ENCODE measurements at regions not wholly inside any gene's neighbourhood (a gene's known extent, or its start where the extent isn't known, plus 50 kb on each side); places are given as distances from the start of the nearest gene placed in this dataset.

DNA sequence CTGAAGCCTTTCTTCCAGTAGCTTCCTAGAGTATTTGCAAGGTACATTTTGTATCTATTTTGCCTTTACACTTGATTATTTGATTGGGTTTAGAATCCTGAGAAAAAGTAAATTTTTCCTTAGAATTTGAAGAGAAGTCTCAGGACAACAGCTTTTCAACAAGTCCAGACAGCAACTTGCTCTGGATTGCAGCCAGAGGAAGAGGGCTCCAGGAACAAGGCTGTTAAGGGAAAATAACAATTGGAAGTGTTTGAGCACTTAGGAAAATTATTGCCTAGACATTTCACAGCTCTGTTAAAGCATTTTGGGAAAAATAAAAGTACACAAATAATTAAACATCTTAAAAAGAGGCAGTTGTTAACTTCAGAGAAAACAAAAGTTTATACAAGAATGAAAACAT lies 58.3 kb upstream of the RAPGEF4 start:
- no peak overlapping the region for H3K9ac ChIP-seq (ENCODE audit: low read length)
- H3F3A ChIP-seq (ENCODE audit: insufficient read depth) = no peaks in the 10 kb centered on the region
- H3K9me3 ChIP-seq (ENCODE audit: insufficient read depth, low read length) = no peaks in the 10 kb centered on the region
- no peak overlapping the region for H3K4me2 ChIP-seq (ENCODE audit: low read depth, low read length, poor library complexity, severe bottlenecking)
- no peak overlapping the region for H2AFZ ChIP-seq (ENCODE audit: low read depth, low read length, severe bottlenecking)
- no peak overlapping the region for H3K4me3 ChIP-seq (ENCODE audit: insufficient read depth, low read length, poor library complexity, severe bottlenecking)
- no peaks in the 10 kb centered on the region for H4K20me1 ChIP-seq (ENCODE audit: low read depth, low read length)
- H3K9me2 ChIP-seq (replicated peaks; ENCODE audit: insufficient read depth, low read length) = no peaks in the 10 kb centered on the region
- H3K27ac ChIP-seq (ENCODE audit: low read depth, low read length) = no peak overlapping the region
- TF ChIP-seq EZH2phosphoT487 (conservative IDR thresholded peaks at IDR 0.05; ENCODE audit: low read length) = no peak
- TF ChIP-seq, protein P1, sequence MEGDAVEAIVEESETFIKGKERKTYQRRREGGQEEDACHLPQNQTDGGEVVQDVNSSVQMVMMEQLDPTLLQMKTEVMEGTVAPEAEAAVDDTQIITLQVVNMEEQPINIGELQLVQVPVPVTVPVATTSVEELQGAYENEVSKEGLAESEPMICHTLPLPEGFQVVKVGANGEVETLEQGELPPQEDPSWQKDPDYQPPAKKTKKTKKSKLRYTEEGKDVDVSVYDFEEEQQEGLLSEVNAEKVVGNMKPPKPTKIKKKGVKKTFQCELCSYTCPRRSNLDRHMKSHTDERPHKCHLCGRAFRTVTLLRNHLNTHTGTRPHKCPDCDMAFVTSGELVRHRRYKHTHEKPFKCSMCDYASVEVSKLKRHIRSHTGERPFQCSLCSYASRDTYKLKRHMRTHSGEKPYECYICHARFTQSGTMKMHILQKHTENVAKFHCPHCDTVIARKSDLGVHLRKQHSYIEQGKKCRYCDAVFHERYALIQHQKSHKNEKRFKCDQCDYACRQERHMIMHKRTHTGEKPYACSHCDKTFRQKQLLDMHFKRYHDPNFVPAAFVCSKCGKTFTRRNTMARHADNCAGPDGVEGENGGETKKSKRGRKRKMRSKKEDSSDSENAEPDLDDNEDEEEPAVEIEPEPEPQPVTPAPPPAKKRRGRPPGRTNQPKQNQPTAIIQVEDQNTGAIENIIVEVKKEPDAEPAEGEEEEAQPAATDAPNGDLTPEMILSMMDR (IDR thresholded peaks at IDR 0.05; ENCODE audit: insufficient read depth, low read length, poor library complexity, severe bottlenecking) = no peak
- no peaks in the 10 kb centered on the region for H3K27me3 ChIP-seq (ENCODE audit: low read length)
- H3K79me2 ChIP-seq (ENCODE audit: insufficient read depth, low read length) = no peaks in the 10 kb centered on the region
- H3K36me3 ChIP-seq (ENCODE audit: low read length) = no peaks in the 10 kb centered on the region

GRCh38 chr2:172680436-172681068 lies 55.1 kb upstream of the RAPGEF4 start:
- Histone ChIP-seq H3F3A (ENCODE audit: insufficient read depth) (no peaks in the 10 kb centered on the region), H3K4me3 (ENCODE audit: insufficient read depth, low read length, poor library complexity, severe bottlenecking) (no peak overlapping the region), H3K4me2 (ENCODE audit: low read depth, low read length, poor library complexity, severe bottlenecking) (no peak overlapping the region), H3K9ac (ENCODE audit: low read length) (no peak overlapping the region), H3K79me2 (ENCODE audit: insufficient read depth, low read length) (no peaks in the 10 kb centered on the region), H3K9me2 (replicated peaks; ENCODE audit: insufficient read depth, low read length) (no peaks in the 10 kb centered on the region), H3K27ac (ENCODE audit: low read depth, low read length) (no peak overlapping the region), H4K20me1 (ENCODE audit: low read depth, low read length) (no peaks in the 10 kb centered on the region), H2AFZ (ENCODE audit: low read depth, low read length, severe bottlenecking) (no peak overlapping the region), H3K9me3 (ENCODE audit: insufficient read depth, low read length) (no peaks in the 10 kb centered on the region), H3K27me3 (ENCODE audit: low read length) (no peaks in the 10 kb centered on the region), H3K36me3 (ENCODE audit: low read length) (no peaks in the 10 kb centered on the region)
- TF ChIP-seq EZH2phosphoT487 (conservative IDR thresholded peaks at IDR 0.05; ENCODE audit: low read length) = no peak
- TF ChIP-seq, protein P1 (IDR thresholded peaks at IDR 0.05; ENCODE audit: insufficient read depth, low read length, poor library complexity, severe bottlenecking) = no peak

GRCh38 chr2:172685467-172685866 lies 50.2 kb upstream of the RAPGEF4 start:
- no peaks in the 10 kb centered on the region; the same call in 1 of the 2 replicates for H3K9me3 ChIP-seq (ENCODE audit: insufficient read depth, low read length)

More at GRCh38 chr2:172685467-172685866, 50.2 kb upstream of the RAPGEF4 start:
- no peaks in the 10 kb centered on the region for H3F3A ChIP-seq (ENCODE audit: insufficient read depth)
- H3K9me2 ChIP-seq (replicated peaks; ENCODE audit: insufficient read depth, low read length) = no peaks in the 10 kb centered on the region
- H3K36me3 ChIP-seq (ENCODE audit: low read length) = no peaks in the 10 kb centered on the region
- H2AFZ ChIP-seq (ENCODE audit: low read depth, low read length, severe bottlenecking) = no peak overlapping the region
- TF ChIP-seq EZH2phosphoT487 (conservative IDR thresholded peaks at IDR 0.05; ENCODE audit: low read length) = no peak
- TF ChIP-seq, protein P1 (IDR thresholded peaks at IDR 0.05; ENCODE audit: insufficient read depth, low read length, poor library complexity, severe bottlenecking) = no peak
- no peak overlapping the region for H3K27ac ChIP-seq (ENCODE audit: low read depth, low read length)
- H3K4me3 ChIP-seq (ENCODE audit: insufficient read depth, low read length, poor library complexity, severe bottlenecking) = no peak overlapping the region
- H3K27me3 ChIP-seq (ENCODE audit: low read length) = no peaks in the 10 kb centered on the region
- no peak overlapping the region for H3K4me2 ChIP-seq (ENCODE audit: low read depth, low read length, poor library complexity, severe bottlenecking)
- H4K20me1 ChIP-seq (ENCODE audit: low read depth, low read length) = no peaks in the 10 kb centered on the region
- no peak overlapping the region for H3K9ac ChIP-seq (ENCODE audit: low read length)
- no peaks in the 10 kb centered on the region for H3K79me2 ChIP-seq (ENCODE audit: insufficient read depth, low read length)

All from SU-DHL-6 (cell line).